HG03575 (cell line): ENCODE measurements at regions not wholly inside any gene's neighbourhood (a gene's known extent, or its start where the extent isn't known, plus 50 kb on each side); places are given as distances from the start of the nearest gene placed in this dataset.
"Not testable (repeated sequence)": the region's sequence is repeated elsewhere in the genome, so short reads cannot be mapped to it uniquely, and the experiment has no call there.

Experiments
- ATAC-seq: cut with Tn5 transposase; IDR thresholded peaks from one replicate; pipeline ENCODE4 v1.9.1; 2021; ENCODE audit not compliant: unreplicated experiment, insufficient number of reproducible peaks, low FRiP score; ENCODE audit errors: extremely low read depth

DNA sequence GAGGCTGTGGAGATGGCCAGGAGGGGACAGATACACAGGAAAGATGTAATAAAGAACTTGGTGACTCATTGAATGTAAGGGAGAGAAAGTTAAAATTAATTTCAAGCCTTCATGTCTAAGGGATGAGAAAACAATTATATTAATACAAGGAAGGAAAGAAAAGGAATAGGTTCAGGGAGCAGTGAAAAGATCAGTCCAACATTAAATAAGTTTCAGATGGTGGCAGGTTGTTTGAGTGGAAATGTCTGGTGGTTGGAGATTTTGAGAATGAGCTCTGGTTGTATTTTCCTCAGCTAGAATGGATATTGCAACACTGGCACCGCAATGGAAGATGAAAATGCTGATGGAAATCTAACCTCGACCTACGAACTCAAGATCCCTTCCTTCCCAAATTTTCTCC lies 304.3 kb downstream of the COL12A1 start:
- ATAC-seq = no peak

DNA sequence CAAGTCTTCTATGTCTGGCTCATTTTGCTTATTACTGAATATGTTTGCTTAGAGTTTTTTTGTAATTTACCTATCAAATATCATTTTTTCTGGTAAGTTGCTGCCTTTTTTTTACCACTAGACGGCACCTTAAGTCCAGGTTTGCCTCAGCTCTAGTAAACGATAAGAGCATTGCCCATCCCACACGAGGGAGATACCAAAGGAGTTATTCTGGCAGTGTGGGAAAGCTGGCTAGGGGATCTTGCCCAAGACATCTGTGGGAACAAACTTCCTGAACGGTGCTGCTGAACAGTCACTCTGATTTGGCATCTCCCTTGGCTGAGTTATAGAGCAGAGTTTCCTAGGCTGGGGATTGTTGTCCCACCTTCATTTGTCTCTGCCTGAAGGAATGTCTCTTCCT lies 306.4 kb downstream of the COL12A1 start:
- no peak for ATAC-seq

DNA sequence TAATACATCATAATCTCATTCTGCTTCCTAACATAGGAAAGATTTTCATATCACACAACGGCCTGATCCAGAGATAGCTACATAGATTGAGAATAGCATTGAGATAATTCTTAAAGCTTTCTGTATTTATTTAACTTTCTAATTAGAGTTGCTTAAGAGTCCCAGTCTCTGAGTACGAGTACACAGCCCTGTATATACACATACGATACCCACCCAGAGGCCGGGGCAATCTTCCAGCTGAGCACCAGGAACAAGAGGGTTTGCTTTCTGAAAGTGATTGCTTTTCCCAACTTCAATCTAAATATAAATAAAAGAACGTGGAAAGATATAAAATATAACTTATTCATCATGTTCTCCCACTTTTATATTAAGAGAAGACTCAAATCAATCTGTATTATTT lies 313.8 kb downstream of the COL12A1 start:
- ATAC-seq = no peak

DNA sequence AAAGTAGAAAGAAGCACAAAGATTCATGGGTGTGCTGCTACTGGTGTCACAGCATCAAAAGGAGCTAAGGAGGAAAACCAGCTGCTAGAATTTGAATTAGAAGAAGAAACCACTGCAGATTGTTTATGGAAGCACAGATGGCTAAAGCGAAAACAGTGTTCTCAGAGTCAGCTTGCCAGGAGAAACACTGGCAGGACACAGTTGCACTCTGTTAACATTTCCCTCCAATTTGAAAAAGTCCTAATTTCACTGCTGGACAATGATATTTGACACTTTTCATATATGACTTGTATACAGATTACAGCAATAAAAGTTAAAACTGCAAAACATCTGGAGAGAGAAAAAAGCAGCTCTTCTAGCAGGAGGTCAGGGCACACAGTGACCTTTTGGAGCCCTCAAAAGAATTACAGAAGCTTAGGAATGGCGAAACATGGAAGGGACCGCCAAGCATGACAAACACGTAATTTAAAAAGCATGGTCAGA lies 314.5 kb downstream of the COL12A1 start:
- no peak for ATAC-seq

DNA sequence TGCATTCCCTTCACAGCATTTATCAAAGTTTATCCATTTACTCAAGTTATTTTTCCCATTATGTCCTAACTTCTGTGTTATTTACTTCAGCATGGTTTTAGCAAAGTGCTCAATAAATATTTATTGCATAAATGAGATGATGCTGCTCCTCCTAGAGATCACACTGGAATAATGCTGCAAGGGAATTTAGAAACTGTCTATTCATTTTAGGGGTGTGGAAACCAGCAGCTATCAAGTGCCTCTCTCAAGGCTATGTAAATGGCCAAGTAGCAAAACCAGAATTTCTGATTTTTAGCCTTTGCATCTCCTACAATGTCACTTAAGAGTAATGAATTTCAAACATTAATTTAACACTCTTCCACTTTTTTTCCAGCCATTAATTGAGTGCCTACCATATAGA lies 316.2 kb downstream of the COL12A1 start:
- no peak for ATAC-seq

DNA sequence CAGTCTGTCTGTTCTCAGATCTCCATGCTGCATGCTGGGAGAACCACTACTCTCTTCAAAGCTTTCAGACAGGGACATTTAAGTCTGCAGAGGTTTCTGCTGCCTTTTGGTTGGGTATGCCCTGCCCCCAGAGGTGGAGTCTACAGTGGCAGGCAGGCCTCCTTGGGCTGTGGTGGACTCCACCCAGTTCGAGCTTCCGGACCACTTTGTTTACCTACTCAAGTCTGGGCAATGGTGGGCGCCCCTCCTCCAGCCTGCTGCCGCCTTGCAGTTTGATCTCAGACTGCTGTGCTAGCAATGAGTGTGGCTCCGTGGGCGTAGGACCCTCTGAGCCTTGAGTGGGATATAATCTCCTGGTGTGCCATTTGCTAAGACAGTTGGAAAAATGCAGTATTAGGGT lies 317.1 kb downstream of the COL12A1 start:
- ATAC-seq = not testable (repeated sequence)

DNA sequence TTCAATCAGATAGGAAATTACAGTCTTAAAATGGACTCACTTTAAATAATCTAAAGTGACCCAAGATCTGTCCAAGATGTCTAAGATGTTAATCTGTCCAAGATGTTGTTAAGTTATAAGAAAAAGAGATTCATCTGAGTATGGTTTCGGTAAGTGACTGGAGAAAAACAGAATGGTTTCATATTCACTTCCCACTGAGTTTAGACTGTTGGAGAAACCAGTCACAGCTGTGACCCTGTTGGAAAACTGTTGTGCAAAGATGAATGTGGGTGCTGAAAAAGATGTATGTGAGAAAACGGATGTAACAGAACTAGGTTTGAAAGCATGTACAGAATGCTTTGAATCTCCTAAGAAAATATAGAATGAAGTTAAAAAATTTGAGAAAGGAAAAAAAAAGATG lies 325.9 kb downstream of the COL12A1 start:
- no peak for ATAC-seq

DNA sequence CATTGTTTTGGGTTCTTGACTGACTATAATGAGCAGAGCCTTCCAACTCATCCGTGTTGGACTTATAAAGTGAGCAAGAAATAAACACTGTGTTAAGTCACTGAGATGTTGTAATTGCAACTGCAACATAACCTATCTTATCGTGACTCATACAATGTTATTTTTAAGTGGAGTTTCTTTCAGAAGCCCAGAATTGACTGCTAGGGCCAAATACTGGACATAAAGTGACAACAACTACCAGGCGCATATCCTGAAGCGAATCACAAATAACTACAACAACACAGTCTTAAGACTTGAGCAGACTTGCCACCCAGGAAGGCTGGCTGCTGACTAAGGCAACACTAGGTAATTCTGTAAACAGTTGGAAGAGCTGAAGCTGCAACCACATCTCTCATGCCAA lies 326.6 kb downstream of the COL12A1 start:
- no peak for ATAC-seq

DNA sequence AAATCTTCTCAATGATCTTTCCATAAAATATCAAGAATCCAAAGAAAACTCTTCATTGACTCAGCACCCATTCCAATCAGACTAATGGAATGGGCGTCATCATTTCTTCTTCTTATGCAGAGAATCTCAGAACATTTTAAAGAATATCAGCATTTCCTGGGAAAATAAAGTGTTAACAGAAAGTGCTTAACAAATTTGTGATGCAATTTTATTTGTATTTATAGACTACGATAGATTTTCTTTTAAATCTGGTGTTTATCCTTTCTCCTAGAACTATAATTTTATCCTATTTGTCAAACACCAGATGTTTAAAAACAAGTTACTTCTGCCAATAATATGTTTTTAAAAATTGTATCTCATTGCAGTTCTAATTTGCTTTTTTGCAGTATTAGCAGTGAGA lies 330.7 kb downstream of the COL12A1 start:
- no peak for ATAC-seq

DNA sequence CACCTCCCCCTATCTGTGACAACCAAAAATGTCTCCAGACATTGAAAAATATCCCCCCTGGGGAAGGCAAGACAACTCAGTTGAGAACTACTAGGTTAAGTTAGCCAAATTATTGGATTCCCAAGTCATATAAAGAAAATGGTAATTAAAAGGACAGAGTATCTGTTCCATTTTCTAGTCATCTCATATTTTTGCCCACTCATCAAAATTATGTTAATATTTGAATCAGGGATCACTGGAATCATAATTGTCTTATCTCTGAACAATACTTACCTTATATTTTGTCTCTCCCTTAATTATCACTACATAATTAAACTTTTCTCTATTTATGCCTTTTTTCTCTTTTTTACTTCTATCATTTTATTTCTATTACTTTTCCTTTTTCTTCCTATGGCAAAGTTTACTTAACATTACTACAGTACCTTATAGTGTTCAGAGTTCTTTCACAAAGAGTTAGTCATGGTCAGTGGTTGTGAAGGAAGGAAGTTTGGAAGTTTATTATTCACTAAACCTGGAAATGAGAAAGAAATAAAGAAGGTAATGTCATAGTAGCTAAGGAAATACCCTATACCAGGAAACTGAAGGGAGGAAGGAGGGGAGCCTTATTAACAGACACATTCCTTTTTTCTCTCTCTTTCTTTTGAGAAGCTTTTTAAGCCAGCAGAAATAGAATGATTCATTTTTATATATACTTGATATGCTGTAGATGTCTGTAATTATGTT lies 332.9 kb downstream of the COL12A1 start:
- no peak for ATAC-seq

DNA sequence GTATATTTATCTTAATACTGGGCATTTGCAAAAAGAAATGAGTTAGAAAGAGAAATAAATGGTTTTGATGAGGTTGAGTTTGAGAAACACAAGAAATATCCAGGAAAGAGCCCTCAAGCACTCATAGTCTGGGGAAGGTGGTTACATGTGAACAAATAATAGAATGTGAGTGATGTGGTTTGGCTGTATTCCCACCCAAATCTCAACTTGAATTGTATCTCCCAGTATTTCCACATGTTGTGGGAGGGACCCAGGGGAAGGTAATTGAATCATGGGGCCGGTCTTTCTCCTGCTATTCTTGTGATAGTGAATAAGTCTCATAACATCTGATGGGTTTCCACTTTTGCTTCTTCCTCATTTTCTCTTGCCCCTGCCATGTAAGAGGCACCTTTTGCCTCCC lies 334.1 kb downstream of the COL12A1 start:
- no peak for ATAC-seq

DNA sequence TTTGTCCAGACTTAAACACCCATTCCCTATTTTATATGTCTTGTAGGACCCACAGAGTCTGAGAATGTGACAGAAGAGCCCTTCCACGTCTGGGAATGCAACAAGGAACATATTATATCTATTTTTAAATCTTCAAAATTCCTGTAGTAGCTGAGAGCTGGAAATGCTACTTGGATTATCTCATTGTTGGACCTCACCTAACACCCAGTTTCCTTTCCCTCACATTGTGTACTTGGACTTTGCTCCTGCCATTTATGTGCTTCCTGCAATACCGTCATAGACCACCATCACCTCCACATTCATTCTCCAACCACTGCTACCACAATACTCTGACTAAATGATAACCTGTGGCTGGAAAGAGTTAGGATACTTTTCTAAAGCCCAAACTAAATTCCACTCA lies 335.4 kb downstream of the COL12A1 start:
- no peak for ATAC-seq

DNA sequence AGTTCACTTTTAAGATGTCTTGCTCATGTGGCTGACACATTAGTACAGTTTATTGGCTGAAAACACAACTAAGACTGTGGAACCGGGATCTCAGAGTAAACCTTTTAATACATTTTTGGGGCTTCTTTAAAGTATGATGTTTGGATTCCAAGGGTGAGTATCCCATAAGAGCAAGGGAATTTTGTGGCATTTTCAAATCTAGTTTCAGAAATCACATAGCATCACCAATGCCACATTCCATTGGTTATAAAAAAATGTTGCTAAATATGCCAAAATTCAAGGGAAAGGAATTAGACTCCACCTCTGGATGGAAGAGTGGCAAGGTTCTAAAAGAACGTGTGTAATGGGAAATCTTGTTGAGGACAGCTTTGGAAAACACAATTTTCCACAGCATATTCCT lies 338.6 kb downstream of the COL12A1 start:
- ATAC-seq = no peak

DNA sequence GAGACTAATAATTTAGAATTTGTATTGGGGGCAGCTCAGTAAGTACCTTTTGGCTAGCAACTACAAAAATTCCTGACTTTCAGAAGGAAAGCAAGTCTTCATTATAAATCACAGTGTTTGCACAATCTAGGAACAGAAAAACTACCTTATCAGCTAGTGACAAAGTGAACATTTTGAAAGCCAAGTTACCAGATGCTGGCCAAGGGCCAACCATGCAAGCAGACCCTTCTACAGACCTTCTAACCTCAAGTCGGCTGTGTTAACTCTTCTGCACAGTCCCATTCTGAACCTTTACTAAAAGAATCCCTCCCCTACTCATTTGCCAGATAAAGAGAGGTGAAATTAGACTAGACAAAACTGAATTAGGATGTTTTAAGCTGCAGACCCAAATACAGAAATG lies 341.9 kb downstream of the COL12A1 start:
- ATAC-seq = no peak

DNA sequence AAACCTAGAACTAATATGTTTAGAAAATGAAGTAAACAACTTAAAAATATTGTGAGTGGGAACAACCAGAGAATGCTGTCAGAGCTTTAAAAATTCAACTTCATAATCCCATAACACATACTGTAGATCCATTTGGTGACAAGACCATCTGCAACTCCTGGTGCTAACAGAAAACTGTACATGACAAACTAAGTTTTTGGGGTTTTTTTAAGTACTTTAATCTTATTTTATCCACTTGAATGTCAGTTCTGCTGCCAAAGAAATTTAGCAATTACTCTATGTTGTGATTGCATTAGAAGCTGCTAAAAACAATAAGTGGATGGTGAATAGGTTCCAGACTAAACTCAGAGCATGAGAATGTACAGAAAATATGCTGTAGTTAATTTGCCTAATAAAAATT lies 345.4 kb downstream of the COL12A1 start:
- no peak for ATAC-seq

DNA sequence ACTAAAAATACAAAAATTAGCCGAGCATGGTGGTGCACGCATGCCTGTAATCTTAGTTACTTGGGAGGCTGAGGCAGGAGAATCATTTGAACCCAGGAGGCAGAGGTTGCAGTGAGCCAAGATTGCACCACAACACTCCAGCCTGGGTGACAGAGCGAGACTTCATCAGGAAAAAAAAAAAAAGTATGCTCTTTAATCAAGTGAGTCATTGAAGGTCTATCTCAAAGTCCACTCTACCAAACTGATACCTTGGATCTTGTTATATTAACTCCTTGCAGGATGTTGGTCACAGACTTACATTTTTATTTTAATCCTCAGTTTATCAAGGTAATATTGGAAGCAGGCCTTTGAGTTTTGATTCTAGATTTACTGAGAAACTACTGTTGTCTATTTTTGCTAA lies 348.7 kb downstream of the COL12A1 start:
- ATAC-seq = no peak

DNA sequence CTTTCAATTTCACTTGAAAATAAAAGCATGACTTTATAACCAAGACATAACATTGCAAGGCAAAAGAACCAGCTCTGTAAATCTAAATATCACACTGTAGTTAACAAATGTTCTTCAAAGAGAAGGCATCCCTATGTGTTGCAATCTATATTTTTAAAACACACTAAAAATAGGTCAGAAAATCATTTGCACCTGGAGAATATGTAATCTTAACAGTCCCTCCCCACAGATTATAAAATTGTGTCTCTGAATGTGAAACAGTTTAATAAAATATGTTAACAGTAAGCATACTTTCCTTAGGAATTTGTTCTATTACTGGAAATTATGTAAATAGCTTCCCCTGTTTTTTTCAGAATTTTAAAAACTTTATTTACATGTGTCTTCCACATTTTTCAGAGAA lies 351.9 kb downstream of the COL12A1 start:
- no peak for ATAC-seq

DNA sequence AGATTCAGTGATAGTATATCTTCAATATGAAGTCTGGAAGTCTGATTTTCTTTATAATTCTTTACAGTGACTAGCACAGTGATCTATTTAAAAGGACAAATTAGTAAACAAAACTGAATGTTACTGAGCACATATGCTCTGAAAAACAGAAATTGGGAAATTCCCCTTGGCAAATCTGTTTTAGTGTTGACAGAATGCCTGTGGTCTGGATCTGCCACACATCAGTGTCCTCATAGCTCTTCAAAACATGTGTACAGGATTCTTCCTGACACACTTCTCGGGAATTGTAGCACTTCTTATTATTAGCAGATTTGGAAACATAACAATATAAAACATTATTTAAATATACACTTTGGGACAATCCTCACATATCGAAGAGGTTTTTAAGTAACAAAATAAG lies 354.3 kb downstream of the COL12A1 start:
- ATAC-seq = no peak

DNA sequence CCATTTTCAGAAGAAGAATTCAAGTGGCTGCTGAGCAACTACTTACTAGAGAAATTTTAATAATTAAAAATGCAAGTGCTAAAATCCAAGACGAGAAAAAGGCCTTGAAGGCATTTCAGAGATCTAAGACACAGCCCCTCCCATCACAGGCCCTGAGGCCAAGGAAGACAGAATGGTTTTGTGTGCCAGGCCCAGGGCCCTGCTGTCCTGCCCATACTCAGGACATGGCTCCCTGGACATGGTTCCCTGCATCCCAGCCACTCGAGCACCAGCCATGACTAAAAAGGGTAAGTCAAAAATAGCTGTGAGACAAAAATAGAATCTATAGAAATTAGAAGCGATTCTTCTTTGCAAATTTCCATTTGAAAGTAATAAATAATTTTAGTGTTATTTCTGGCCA lies 364.9 kb downstream of the COL12A1 start:
- ATAC-seq = no peak

DNA sequence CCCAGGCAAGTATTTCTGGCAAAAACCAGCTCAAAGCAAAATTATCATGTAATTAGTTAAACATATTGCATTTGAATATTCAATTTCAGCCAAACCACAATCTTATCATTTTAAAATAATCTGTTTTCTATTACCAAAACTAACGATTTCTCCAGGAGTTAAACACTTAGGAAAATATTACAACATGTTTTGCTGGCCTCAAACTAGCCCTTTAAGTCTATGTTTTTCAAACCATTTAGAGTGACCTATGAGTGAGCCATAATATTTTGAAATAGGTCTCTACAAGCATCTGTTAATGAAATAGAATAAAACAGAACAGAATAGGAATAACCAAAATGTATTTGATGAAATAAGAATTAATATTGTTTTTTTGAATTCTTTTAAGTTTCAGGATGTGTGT lies 370.9 kb downstream of the COL12A1 start:
- no peak for ATAC-seq

DNA sequence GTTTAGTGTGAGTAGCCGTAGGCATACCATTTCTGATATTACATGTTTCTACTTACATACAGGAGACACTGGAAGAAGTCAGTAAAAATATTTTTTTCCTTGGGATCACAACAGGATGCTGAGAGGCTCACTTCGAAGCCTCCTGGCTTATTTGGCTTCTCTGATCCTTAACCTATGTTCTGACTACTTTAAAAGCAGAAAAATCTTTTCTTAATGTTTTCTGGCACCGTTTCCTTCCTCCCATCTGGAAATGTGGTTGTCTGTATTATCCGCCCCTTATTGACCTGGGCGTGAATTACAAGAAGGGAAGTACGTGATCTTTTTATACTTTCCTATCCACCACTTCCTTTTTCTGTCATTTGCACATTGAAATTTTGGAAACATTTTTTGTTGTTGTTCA lies 379.6 kb downstream of the COL12A1 start:
- no peak for ATAC-seq
